H9 (cell line): ENCODE measurements at regions not wholly inside any gene's neighbourhood (a gene's known extent, or its start where the extent isn't known, plus 50 kb on each side); places are given as distances from the start of the nearest gene placed in this dataset.

Experiments
- DNase-seq: peaks from one replicate; pipeline ENCODE4 v3.0.0-alpha.2; 2017
- H2AFZ ChIP-seq: one replicate; pipeline ENCODE4 v1.6.1; 2013; ENCODE audit warnings: mild to moderate bottlenecking, low read length, control low read depth, moderate library complexity
- H2AK5ac ChIP-seq: 2 replicates; pipeline ENCODE4 v1.6.1; 2013; ENCODE audit warnings: low read length, control low read depth, mixed read lengths; ENCODE audit not compliant: insufficient read length
- H2BK120ac ChIP-seq: one replicate; pipeline ENCODE4 v1.6.1; 2013; ENCODE audit warnings: low read depth, mild to moderate bottlenecking, low read length, control low read depth, inconsistent platforms; ENCODE audit not compliant: poor library complexity, severe bottlenecking
- H2BK12ac ChIP-seq: 2 replicates; pipeline ENCODE4 v1.6.1; 2013; ENCODE audit warnings: low read length, control low read depth, mixed read lengths, low read depth; ENCODE audit not compliant: insufficient read length
- H2BK15ac ChIP-seq: 2 replicates; pipeline ENCODE4 v1.6.1; 2013; ENCODE audit warnings: low read depth, low read length, control low read depth
- H2BK20ac ChIP-seq: one replicate; pipeline ENCODE4 v1.6.1; 2013; ENCODE audit warnings: low read depth, mild to moderate bottlenecking, low read length, control low read depth, inconsistent platforms; ENCODE audit not compliant: poor library complexity, severe bottlenecking
- H2BK5ac ChIP-seq: 2 replicates; pipeline ENCODE4 v1.6.1; 2013; ENCODE audit warnings: low read length, control low read depth, mixed read lengths; ENCODE audit not compliant: insufficient read length
- H3K14ac ChIP-seq: 2 replicates; pipeline ENCODE4 v1.6.1; 2013; ENCODE audit warnings: low read length, control low read depth; ENCODE audit not compliant: insufficient read depth
- H3K18ac ChIP-seq: 2 replicates; pipeline ENCODE4 v1.6.1; 2013; ENCODE audit warnings: low read depth, mild to moderate bottlenecking, mixed read lengths, low read length, control low read depth; ENCODE audit not compliant: insufficient read length
- H3K23ac ChIP-seq: 2 replicates; pipeline ENCODE4 v1.6.1; 2013; ENCODE audit warnings: low read length, control low read depth, mixed read lengths, low read depth; ENCODE audit not compliant: insufficient read length
- H3K23me2 ChIP-seq: 2 replicates; pipeline ENCODE4 v1.6.1; 2013; ENCODE audit warnings: low read depth, mild to moderate bottlenecking, mixed read lengths, low read length, control low read depth; ENCODE audit not compliant: insufficient read length, poor library complexity, severe bottlenecking
- H3K27ac ChIP-seq: 2 replicates; pipeline ENCODE4 v1.5.1; 2013; ENCODE audit warnings: low read length, control low read depth, mixed read lengths, low read depth; ENCODE audit not compliant: insufficient read length
- H3K27me3 ChIP-seq: 2 replicates; pipeline ENCODE4 v1.6.1; 2013; ENCODE audit warnings: low read length, control low read depth, inconsistent platforms; ENCODE audit not compliant: insufficient read depth
- H3K4ac ChIP-seq: 2 replicates; pipeline ENCODE4 v1.6.1; 2013; ENCODE audit warnings: low read depth, mild to moderate bottlenecking, control low read depth, inconsistent platforms, low read length, moderate library complexity
- H3K4me1 ChIP-seq: 2 replicates; pipeline ENCODE4 v1.6.1; 2013; ENCODE audit warnings: low read length, control low read depth, inconsistent platforms; ENCODE audit not compliant: insufficient read depth
- H3K4me2 ChIP-seq: 2 replicates; pipeline ENCODE4 v1.6.1; 2013; ENCODE audit warnings: low read length, control low read depth, mixed read lengths; ENCODE audit not compliant: insufficient read length, insufficient read depth
- H3K56ac ChIP-seq: 2 replicates; pipeline ENCODE4 v1.6.1; 2013; ENCODE audit warnings: low read depth, mild to moderate bottlenecking, mixed read lengths, low read length, control low read depth; ENCODE audit not compliant: insufficient read length
- H3K79me1 ChIP-seq: 2 replicates; pipeline ENCODE4 v1.6.1; 2013; ENCODE audit warnings: low read depth, mild to moderate bottlenecking, moderate library complexity, low read length, control low read depth, inconsistent platforms; ENCODE audit not compliant: insufficient read depth, poor library complexity, severe bottlenecking
- H3K79me2 ChIP-seq: 2 replicates; pipeline ENCODE4 v1.6.1; 2013; ENCODE audit warnings: low read length, control low read depth, inconsistent platforms; ENCODE audit not compliant: insufficient read depth
- H3K9ac ChIP-seq: 2 replicates; pipeline ENCODE4 v1.6.1; 2013; ENCODE audit warnings: low read length, control low read depth, mixed read lengths; ENCODE audit not compliant: insufficient read length; ENCODE audit errors: extremely low read depth
- H3K9me3 ChIP-seq: one replicate; pipeline ENCODE4 v1.6.1; 2013; ENCODE audit warnings: low read depth, low read length, inconsistent platforms; ENCODE audit not compliant: control insufficient read depth
- H3T11ph ChIP-seq: one replicate; pipeline ENCODE4 v1.6.1; 2013; ENCODE audit warnings: mild to moderate bottlenecking, low read length, control low read depth, inconsistent platforms
- H4K20me1 ChIP-seq: one replicate; pipeline ENCODE4 v1.6.1; 2013; ENCODE audit not compliant: control insufficient read depth, insufficient read length, insufficient read depth
- H4K5ac ChIP-seq: 2 replicates; pipeline ENCODE4 v1.6.1; 2013; ENCODE audit warnings: low read depth, mild to moderate bottlenecking, mixed read lengths, low read length, control low read depth; ENCODE audit not compliant: insufficient read length
- H4K8ac ChIP-seq: replicated peaks from 2 replicates; pipeline ENCODE4 v1.6.1; 2013; ENCODE audit warnings: low read length, control low read depth, mixed read lengths, low read depth; ENCODE audit not compliant: insufficient read length
- H4K91ac ChIP-seq: 2 replicates; pipeline ENCODE4 v1.6.1; 2013; ENCODE audit warnings: low read depth, mild to moderate bottlenecking, moderate library complexity, mixed read lengths, low read length, control low read depth; ENCODE audit not compliant: insufficient read length
- H3K27ac Mint-ChIP-seq, 3 experiments: 2 replicates in 2 of 3; 3 replicates in 1 of 3; pipeline ENCODE4 v1.8.0; 2020 to 2021; ENCODE audit warnings: mixed read lengths in 3 of 3, mild to moderate bottlenecking in 1 of 3, moderate library complexity in 1 of 3
- H3K27me3 Mint-ChIP-seq: 2 replicates; pipeline ENCODE4 v1.8.0; 2021; ENCODE audit warnings: low read depth, mild to moderate bottlenecking, moderate library complexity, mixed read lengths
- H3K36me3 Mint-ChIP-seq, 3 experiments: 2 replicates in 2 of 3; 3 replicates in 1 of 3; pipeline ENCODE4 v1.8.0; 2020 to 2021; ENCODE audit warnings: low read depth in 3 of 3, mixed read lengths in 3 of 3; ENCODE audit not compliant: insufficient read depth in 1 of 3
- H3K4me1 Mint-ChIP-seq, 2 experiments: 2 replicates each; pipeline ENCODE4 v1.8.0; 2020; ENCODE audit warnings: mixed read lengths in 2 of 2
- H3K4me3 Mint-ChIP-seq, 2 experiments: 2 replicates in 1 of 2; 3 replicates in 1 of 2; pipeline ENCODE4 v1.8.0; 2020 to 2021; ENCODE audit warnings: mild to moderate bottlenecking in 2 of 2, mixed read lengths in 2 of 2, moderate library complexity in 1 of 2
- H3K9me3 Mint-ChIP-seq, 2 experiments: 2 replicates in 1 of 2; 3 replicates in 1 of 2; pipeline ENCODE4 v1.8.0; 2020; ENCODE audit warnings: mild to moderate bottlenecking in 2 of 2, mixed read lengths in 2 of 2, moderate library complexity in 1 of 2
- TF ChIP-seq, protein P1 (sequence below): fragments of 200-600 bp; sonication (generic); conservative IDR thresholded peaks from 3 replicates; pipeline ENCODE4 v1.8.0; 2021; ENCODE audit warnings: antibody characterized with exemption, mild to moderate bottlenecking

DNA sequence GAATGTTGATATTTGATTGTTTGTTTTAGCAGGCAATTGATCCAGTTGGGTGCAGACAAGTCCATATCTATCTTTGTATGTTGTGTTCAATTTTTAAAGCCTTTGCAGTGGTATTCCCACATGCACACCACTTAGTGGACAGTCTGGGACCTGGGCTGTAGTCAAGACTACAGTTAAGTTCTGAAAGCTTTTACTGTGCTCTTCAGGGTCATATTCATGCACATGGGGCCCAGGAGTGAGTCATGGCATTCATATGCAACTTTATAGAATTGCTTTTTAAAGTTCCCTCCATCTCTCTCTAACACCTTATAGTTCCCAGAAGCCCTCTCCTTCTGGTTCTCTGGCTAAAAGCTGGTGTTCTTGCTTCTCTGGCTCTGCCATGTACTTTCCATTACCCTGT, 228.2 kb upstream of the CCNH start:
- Histone ChIP-seq H3K14ac (no peak overlapping the region), H4K91ac (no peak overlapping the region), H2AK5ac (no peak overlapping the region), H3K79me1 (no peaks in the 10 kb centered on the region), H3K27me3 (no peaks in the 10 kb centered on the region), H2BK5ac (no peak overlapping the region), H3K9me3 (no peaks in the 10 kb centered on the region), H3K4me1 (no peaks in the 10 kb centered on the region), H3K56ac (no peak overlapping the region), H4K8ac (no peak overlapping the region), H3T11ph (no peak overlapping the region), H3K23me2 (no peaks in the 10 kb centered on the region), H2BK20ac (no peak overlapping the region), H3K4me2 (no peak overlapping the region), H2BK120ac (no peak overlapping the region), H4K5ac (no peak overlapping the region), H2BK15ac (no peak overlapping the region), H3K27ac (no peak overlapping the region), H3K4ac (no peak overlapping the region), H3K18ac (no peak overlapping the region), H2BK12ac (no peak overlapping the region), H4K20me1 (no peaks in the 10 kb centered on the region), H3K9ac (no peak overlapping the region), H3K79me2 (no peaks in the 10 kb centered on the region), H2AFZ (no peak overlapping the region), H3K23ac (no peak overlapping the region)
- Mint-ChIP-seq H3K9me3 (0 out of 5 replicates have a peak, but pooled peaks cover 0 to 2% of the 10 kb centered on the region in 2 experiments), H3K4me3 (no peak overlapping the region), H3K27ac (peak overlapping the region in 1 of 3 experiments; percentile 21; a peak in 1 of 7 replicates), H3K36me3 (no peaks in the 10 kb centered on the region; a peak in 1 of 7 replicates), H3K4me1 (peaks cover 0 to 4% of the 10 kb centered on the region in 2 experiments; a peak in 2 of 4 replicates), H3K27me3 (no peaks in the 10 kb centered on the region)
- TF ChIP-seq, protein P1, sequence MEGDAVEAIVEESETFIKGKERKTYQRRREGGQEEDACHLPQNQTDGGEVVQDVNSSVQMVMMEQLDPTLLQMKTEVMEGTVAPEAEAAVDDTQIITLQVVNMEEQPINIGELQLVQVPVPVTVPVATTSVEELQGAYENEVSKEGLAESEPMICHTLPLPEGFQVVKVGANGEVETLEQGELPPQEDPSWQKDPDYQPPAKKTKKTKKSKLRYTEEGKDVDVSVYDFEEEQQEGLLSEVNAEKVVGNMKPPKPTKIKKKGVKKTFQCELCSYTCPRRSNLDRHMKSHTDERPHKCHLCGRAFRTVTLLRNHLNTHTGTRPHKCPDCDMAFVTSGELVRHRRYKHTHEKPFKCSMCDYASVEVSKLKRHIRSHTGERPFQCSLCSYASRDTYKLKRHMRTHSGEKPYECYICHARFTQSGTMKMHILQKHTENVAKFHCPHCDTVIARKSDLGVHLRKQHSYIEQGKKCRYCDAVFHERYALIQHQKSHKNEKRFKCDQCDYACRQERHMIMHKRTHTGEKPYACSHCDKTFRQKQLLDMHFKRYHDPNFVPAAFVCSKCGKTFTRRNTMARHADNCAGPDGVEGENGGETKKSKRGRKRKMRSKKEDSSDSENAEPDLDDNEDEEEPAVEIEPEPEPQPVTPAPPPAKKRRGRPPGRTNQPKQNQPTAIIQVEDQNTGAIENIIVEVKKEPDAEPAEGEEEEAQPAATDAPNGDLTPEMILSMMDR, result no peak
- DNase-seq, result no peak
